OCI-LY1 (cell line): ENCODE measurements at regions not wholly inside any gene's neighbourhood (a gene's known extent, or its start where the extent isn't known, plus 50 kb on each side); places are given as distances from the start of the nearest gene placed in this dataset.

Source experiments
- H2AFZ ChIP-seq: fragments of 200-600 bp; sonication (generic), shearing (Covaris generic); 2 replicates; pipeline ENCODE4 v1.6.0; 2014; ENCODE audit warnings: antibody characterized with exemption, mild to moderate bottlenecking, low read length
- H3F3A ChIP-seq: fragments of 200-600 bp; sonication (generic), shearing (Covaris generic); 2 replicates; pipeline ENCODE4 v1.6.0; 2014; ENCODE audit warnings: mild to moderate bottlenecking, antibody characterized with exemption, low read length, moderate library complexity; ENCODE audit not compliant: insufficient read depth
- H3K27ac ChIP-seq: fragments of 200-600 bp; sonication (generic); 2 replicates; pipeline ENCODE4 v1.5.1; 2014; ENCODE audit warnings: low read length, mixed run types, mild to moderate bottlenecking, low read depth; ENCODE audit not compliant: poor library complexity, severe bottlenecking
- H3K27me3 ChIP-seq: fragments of 200-600 bp; sonication (generic); 2 replicates; pipeline ENCODE4 v1.6.0; 2014; ENCODE audit warnings: antibody characterized with exemption, mild to moderate bottlenecking, low read length, moderate library complexity; ENCODE audit not compliant: insufficient read depth
- H3K36me3 ChIP-seq: fragments of 200-600 bp; sonication (generic); 2 replicates; pipeline ENCODE4 v1.6.1; 2014; ENCODE audit warnings: mild to moderate bottlenecking, antibody characterized with exemption, low read length, moderate library complexity, mixed read lengths; ENCODE audit not compliant: insufficient read depth
- H3K4me1 ChIP-seq: fragments of 200-600 bp; sonication (generic); 2 replicates; pipeline ENCODE4 v1.5.1; 2014; ENCODE audit warnings: mild to moderate bottlenecking, low read length, moderate library complexity; ENCODE audit not compliant: insufficient read depth, severe bottlenecking
- H3K4me2 ChIP-seq: fragments of 200-600 bp; sonication (generic), shearing (Covaris generic); 2 replicates; pipeline ENCODE4 v1.6.1; 2014; ENCODE audit warnings: low read length
- H3K4me3 ChIP-seq: fragments of 200-600 bp; sonication (generic); 2 replicates; pipeline ENCODE4 v1.5.1; 2014; ENCODE audit warnings: low read length, low read depth, mild to moderate bottlenecking, mixed read lengths; ENCODE audit not compliant: poor library complexity, severe bottlenecking
- H3K79me2 ChIP-seq: fragments of 200-600 bp; shearing (Covaris generic); 2 replicates; pipeline ENCODE4 v1.6.1; 2016; ENCODE audit warnings: mixed run types, low read length, mixed read lengths; ENCODE audit not compliant: insufficient read depth
- H3K9ac ChIP-seq: fragments of 200-600 bp; sonication (generic), shearing (Covaris generic); 2 replicates; pipeline ENCODE4 v1.6.1; 2014; ENCODE audit warnings: mild to moderate bottlenecking, low read length, mixed read lengths
- H3K9me2 ChIP-seq: fragments of 200-600 bp; sonication (generic), shearing (Covaris generic); 2 replicates; pipeline ENCODE4 v1.6.1; 2014; ENCODE audit warnings: low read depth, mild to moderate bottlenecking, low read length, mixed read lengths
- H3K9me3 ChIP-seq: fragments of 200-600 bp; shearing (Covaris generic); 2 replicates; pipeline ENCODE4 v1.6.1; 2014; ENCODE audit warnings: low read length, mixed read lengths
- H4K20me1 ChIP-seq: fragments of 200-600 bp; sonication (generic), shearing (Covaris generic); 2 replicates; pipeline ENCODE4 v1.6.0; 2016; ENCODE audit warnings: mild to moderate bottlenecking, low read length; ENCODE audit not compliant: insufficient read depth
- EZH2 ChIP-seq: fragments of 200-600 bp; sonication (generic), shearing (Covaris generic); IDR thresholded peaks from 2 replicates; pipeline ENCODE4 v1.8.0; 2017; ENCODE audit warnings: borderline replicate concordance, mixed run types, mild to moderate bottlenecking, antibody characterized with exemption, low read length, moderate library complexity, mixed read lengths
- TF ChIP-seq, protein P1 (sequence below): fragments of 200-600 bp; sonication (generic), shearing (Covaris generic); IDR thresholded peaks from 2 replicates; pipeline ENCODE4 v1.5.1; 2017; ENCODE audit warnings: mild to moderate bottlenecking, antibody characterized with exemption, low read length, moderate library complexity, mixed read lengths

DNA sequence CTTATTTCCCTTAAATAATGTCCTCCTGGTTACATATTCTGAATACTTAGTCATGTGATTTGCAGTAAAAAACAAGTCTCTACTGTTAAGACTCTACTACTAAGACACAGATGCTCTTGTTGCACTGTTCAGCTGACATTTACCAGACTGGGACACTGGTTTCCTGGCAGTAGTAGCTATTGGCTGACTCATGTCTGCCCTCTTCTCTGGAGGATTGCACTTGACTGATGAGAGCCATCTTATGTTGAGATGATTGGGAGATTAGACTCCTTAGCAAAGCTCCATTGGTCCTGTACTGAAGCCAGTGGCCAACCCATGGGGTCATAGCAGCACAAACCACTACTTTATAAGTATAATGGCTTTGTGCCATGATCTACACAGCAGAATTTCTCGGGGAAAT is 1672.6 kb upstream of the PCDH20 start:
- H3K27me3 ChIP-seq = no peaks in the 10 kb centered on the region
- H3K9ac ChIP-seq = no peak overlapping the region
- no peaks in the 10 kb centered on the region for H3K9me2 ChIP-seq
- H3K36me3 ChIP-seq = no peaks in the 10 kb centered on the region
- no peak overlapping the region for H3K4me2 ChIP-seq
- no peaks in the 10 kb centered on the region; the same call in 1 of the 2 replicates for H3F3A ChIP-seq
- no peaks in the 10 kb centered on the region for H4K20me1 ChIP-seq
- 0 out of 2 replicates have a peak overlapping the region, but pooled peaks have one; percentile 12 for H2AFZ ChIP-seq
- H3K79me2 ChIP-seq = no peaks in the 10 kb centered on the region
- peaks cover 5% of the 10 kb centered on the region for H3K4me1 ChIP-seq
- no peak overlapping the region for H3K4me3 ChIP-seq
- no peak overlapping the region for H3K27ac ChIP-seq
- no peak for TF ChIP-seq EZH2
- TF ChIP-seq, protein P1, sequence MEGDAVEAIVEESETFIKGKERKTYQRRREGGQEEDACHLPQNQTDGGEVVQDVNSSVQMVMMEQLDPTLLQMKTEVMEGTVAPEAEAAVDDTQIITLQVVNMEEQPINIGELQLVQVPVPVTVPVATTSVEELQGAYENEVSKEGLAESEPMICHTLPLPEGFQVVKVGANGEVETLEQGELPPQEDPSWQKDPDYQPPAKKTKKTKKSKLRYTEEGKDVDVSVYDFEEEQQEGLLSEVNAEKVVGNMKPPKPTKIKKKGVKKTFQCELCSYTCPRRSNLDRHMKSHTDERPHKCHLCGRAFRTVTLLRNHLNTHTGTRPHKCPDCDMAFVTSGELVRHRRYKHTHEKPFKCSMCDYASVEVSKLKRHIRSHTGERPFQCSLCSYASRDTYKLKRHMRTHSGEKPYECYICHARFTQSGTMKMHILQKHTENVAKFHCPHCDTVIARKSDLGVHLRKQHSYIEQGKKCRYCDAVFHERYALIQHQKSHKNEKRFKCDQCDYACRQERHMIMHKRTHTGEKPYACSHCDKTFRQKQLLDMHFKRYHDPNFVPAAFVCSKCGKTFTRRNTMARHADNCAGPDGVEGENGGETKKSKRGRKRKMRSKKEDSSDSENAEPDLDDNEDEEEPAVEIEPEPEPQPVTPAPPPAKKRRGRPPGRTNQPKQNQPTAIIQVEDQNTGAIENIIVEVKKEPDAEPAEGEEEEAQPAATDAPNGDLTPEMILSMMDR = no peak
- 0 out of 2 replicates have a peak, but pooled peaks cover 2% of the 10 kb centered on the region for H3K9me3 ChIP-seq

DNA sequence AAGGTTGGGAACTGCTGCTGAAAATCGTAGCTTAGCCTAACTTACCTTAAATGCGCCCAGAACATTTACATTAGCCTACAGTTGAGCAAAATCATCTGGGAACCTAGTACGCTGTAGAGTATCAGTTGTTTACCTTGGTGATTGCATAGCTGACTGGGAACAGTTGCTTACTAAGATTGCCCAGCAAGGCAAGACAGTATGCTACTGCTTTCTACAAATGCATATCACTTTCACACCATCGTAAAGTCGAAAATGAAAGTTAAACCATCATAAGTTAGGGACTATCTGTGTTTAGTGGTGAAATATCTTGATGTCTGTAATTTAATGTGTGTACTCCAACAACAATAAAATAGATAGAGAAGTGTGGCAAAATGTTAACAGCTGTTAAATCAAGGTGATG is 1670.6 kb upstream of the PCDH20 start:
- Histone ChIP-seq H3K27me3 (no peaks in the 10 kb centered on the region), H2AFZ (peak overlapping the region; percentile 74; the same call in 1 of the 2 replicates), H3K9ac (no peak overlapping the region), H3K4me3 (peak overlapping the region; percentile 26), H3K27ac (no peak overlapping the region), H3K4me1 (peaks cover 5% of the 10 kb centered on the region), H3F3A (no peaks in the 10 kb centered on the region), H3K9me2 (no peaks in the 10 kb centered on the region), H3K4me2 (peak overlapping the region; percentile 35; the same call in 1 of the 2 replicates), H3K36me3 (no peaks in the 10 kb centered on the region), H3K79me2 (no peaks in the 10 kb centered on the region), H4K20me1 (no peaks in the 10 kb centered on the region), H3K9me3 (0 out of 2 replicates have a peak, but pooled peaks cover 5% of the 10 kb centered on the region)
- no peak for TF ChIP-seq EZH2
- TF ChIP-seq, protein P1 = no peak

DNA sequence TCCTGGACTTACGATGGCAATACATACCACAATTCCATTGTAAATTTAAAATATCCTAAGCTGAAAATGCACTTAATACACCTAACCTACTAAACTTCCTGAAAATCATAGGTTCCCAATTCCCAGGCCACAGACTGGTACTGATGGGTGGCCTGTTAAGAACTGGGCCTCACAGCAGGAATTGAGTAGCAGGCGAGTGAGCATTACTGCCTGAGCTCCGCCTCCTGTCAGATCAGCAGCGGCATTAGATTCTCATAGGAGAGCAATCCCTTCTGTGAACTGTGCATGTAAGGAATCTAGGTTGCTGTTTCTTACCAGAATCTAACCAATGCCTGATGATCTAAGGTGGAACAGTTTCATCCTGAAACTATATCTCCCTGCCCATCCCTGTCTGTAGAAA is 1670.2 kb upstream of the PCDH20 start:
- no peaks in the 10 kb centered on the region for H3K79me2 ChIP-seq
- no peaks in the 10 kb centered on the region for H3K27me3 ChIP-seq
- H3K9me3 ChIP-seq = 0 out of 2 replicates have a peak, but pooled peaks cover 5% of the 10 kb centered on the region
- H3F3A ChIP-seq = no peaks in the 10 kb centered on the region
- H3K4me3 ChIP-seq = peak overlapping the region; percentile 26
- no peak for TF ChIP-seq EZH2
- TF ChIP-seq, protein P1 = no peak
- H4K20me1 ChIP-seq = no peaks in the 10 kb centered on the region
- no peaks in the 10 kb centered on the region for H3K9me2 ChIP-seq
- peaks cover 5% of the 10 kb centered on the region for H3K4me1 ChIP-seq
- H3K36me3 ChIP-seq = no peaks in the 10 kb centered on the region
- peak overlapping the region; percentile 74; the same call in 1 of the 2 replicates for H2AFZ ChIP-seq
- no peak overlapping the region for H3K27ac ChIP-seq
- H3K4me2 ChIP-seq = peak overlapping the region; percentile 35; the same call in 1 of the 2 replicates
- H3K9ac ChIP-seq = no peak overlapping the region
